Ishikawa (cell line): ENCODE measurements at regions not wholly inside any gene's neighbourhood (a gene's known extent, or its start where the extent isn't known, plus 50 kb on each side); places are given as distances from the start of the nearest gene placed in this dataset.

Source experiments
- CEBPB ChIP-seq: IDR thresholded peaks from 2 replicates; pipeline ENCODE4 v1.6.1; 2012
- EGR1 ChIP-seq: IDR thresholded peaks from 2 replicates; pipeline ENCODE4 v1.6.1; 2012
- EP300 ChIP-seq: IDR thresholded peaks from 2 replicates; pipeline ENCODE4 v1.6.1; 2012; ENCODE audit warnings: borderline replicate concordance
- FOXM1 ChIP-seq: IDR thresholded peaks from 2 replicates; pipeline ENCODE4 v1.6.1; 2012; ENCODE audit warnings: low read depth, borderline replicate concordance
- NFIC ChIP-seq: IDR thresholded peaks from 2 replicates; pipeline ENCODE4 v1.6.1; 2012
- RAD21 ChIP-seq: IDR thresholded peaks from 2 replicates; pipeline ENCODE4 v1.6.1; 2012; ENCODE audit warnings: low read depth
- TAF1 ChIP-seq: IDR thresholded peaks from 2 replicates; pipeline ENCODE4 v1.6.1; 2012; ENCODE audit warnings: low read depth, mild to moderate bottlenecking
- TCF12 ChIP-seq: IDR thresholded peaks from 2 replicates; pipeline ENCODE4 v1.6.1; 2012; ENCODE audit warnings: low read depth
- TEAD4 ChIP-seq: IDR thresholded peaks from 2 replicates; pipeline ENCODE4 v1.6.1; 2012
- YY1 ChIP-seq: IDR thresholded peaks from 2 replicates; pipeline ENCODE4 v1.6.1; 2012; ENCODE audit warnings: low read depth
- ZBTB7A ChIP-seq: IDR thresholded peaks from 2 replicates; pipeline ENCODE4 v1.6.1; 2012; ENCODE audit warnings: low read depth
- TF ChIP-seq, protein P1 (sequence below): IDR thresholded peaks from 2 replicates; pipeline ENCODE4 v1.6.1; 2012
- TF ChIP-seq, protein P2 (sequence below): IDR thresholded peaks from 2 replicates; pipeline ENCODE4 v1.6.1; 2012; ENCODE audit warnings: low read depth, mild to moderate bottlenecking
- TF ChIP-seq, protein P3 (sequence below): IDR thresholded peaks from 2 replicates; pipeline ENCODE4 v1.6.1; 2012

DNA sequence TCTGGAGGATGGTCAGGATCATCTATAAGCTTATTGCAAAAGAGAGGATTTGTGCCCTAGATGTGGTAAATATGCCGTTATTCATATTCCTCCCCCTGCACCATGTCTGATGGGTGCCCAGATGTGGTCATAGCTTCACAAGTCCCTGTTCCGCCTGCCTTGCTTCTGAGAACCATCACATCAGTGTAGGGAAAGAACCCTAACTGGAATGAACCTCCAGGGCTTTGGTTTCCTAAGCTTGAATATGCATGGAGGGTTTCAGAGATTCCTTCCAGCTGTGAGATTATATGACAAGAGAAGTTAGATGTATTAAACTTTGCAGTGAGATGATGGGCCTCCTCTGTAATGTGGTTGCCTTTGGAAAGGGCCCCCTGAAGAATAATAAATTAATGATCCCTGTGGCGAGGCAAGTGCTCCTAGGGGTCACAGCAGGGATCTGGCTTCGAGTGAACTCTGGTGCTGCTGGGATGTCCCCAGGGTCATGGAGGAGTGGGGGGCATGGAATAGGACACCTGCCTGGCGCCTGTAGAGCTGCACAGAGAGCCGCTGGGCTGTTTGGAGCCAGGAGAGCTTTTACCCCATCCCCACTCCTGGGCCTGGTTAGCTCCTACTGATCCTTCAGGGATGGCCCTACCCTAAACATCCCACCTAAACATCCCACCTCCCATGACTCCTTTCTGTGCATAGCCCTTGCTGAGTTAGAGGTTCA lies 56.0 kb upstream of the IRS2 start:
- TF ChIP-seq, protein P1, sequence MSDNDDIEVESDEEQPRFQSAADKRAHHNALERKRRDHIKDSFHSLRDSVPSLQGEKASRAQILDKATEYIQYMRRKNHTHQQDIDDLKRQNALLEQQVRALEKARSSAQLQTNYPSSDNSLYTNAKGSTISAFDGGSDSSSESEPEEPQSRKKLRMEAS: no peak
- TF ChIP-seq TAF1 (no peak), RAD21 (no peak), EGR1 (no peak), TCF12 (no peak), YY1 (no peak), CEBPB (no peak), EP300 (no peak), NFIC (no peak), TEAD4 (no peak), ZBTB7A (no peak), FOXM1 (no peak)
- TF ChIP-seq, protein P2, sequence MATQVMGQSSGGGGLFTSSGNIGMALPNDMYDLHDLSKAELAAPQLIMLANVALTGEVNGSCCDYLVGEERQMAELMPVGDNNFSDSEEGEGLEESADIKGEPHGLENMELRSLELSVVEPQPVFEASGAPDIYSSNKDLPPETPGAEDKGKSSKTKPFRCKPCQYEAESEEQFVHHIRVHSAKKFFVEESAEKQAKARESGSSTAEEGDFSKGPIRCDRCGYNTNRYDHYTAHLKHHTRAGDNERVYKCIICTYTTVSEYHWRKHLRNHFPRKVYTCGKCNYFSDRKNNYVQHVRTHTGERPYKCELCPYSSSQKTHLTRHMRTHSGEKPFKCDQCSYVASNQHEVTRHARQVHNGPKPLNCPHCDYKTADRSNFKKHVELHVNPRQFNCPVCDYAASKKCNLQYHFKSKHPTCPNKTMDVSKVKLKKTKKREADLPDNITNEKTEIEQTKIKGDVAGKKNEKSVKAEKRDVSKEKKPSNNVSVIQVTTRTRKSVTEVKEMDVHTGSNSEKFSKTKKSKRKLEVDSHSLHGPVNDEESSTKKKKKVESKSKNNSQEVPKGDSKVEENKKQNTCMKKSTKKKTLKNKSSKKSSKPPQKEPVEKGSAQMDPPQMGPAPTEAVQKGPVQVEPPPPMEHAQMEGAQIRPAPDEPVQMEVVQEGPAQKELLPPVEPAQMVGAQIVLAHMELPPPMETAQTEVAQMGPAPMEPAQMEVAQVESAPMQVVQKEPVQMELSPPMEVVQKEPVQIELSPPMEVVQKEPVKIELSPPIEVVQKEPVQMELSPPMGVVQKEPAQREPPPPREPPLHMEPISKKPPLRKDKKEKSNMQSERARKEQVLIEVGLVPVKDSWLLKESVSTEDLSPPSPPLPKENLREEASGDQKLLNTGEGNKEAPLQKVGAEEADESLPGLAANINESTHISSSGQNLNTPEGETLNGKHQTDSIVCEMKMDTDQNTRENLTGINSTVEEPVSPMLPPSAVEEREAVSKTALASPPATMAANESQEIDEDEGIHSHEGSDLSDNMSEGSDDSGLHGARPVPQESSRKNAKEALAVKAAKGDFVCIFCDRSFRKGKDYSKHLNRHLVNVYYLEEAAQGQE: no peak
- TF ChIP-seq, protein P3, sequence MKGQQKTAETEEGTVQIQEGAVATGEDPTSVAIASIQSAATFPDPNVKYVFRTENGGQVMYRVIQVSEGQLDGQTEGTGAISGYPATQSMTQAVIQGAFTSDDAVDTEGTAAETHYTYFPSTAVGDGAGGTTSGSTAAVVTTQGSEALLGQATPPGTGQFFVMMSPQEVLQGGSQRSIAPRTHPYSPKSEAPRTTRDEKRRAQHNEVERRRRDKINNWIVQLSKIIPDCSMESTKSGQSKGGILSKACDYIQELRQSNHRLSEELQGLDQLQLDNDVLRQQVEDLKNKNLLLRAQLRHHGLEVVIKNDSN: no peak
